DMS53 treated with DMSO at 0.1 percent for 48 hours (cell line): ENCODE measurements at regions not wholly inside any gene's neighbourhood (a gene's known extent, or its start where the extent isn't known, plus 50 kb on each side); places are given as distances from the start of the nearest gene placed in this dataset.
A peak's percentile ranks its signal among the peaks of the same experiment; 100 is the strongest.
"Not testable (repeated sequence)": the region's sequence is repeated elsewhere in the genome, so short reads cannot be mapped to it uniquely, and the experiment has no call there.

Experiments
- DNase-seq: peaks from one replicate; lab custom pipeline; 2025; ENCODE audit not compliant: unreplicated experiment; lab: John Stamatoyannopoulos, UW

DNA sequence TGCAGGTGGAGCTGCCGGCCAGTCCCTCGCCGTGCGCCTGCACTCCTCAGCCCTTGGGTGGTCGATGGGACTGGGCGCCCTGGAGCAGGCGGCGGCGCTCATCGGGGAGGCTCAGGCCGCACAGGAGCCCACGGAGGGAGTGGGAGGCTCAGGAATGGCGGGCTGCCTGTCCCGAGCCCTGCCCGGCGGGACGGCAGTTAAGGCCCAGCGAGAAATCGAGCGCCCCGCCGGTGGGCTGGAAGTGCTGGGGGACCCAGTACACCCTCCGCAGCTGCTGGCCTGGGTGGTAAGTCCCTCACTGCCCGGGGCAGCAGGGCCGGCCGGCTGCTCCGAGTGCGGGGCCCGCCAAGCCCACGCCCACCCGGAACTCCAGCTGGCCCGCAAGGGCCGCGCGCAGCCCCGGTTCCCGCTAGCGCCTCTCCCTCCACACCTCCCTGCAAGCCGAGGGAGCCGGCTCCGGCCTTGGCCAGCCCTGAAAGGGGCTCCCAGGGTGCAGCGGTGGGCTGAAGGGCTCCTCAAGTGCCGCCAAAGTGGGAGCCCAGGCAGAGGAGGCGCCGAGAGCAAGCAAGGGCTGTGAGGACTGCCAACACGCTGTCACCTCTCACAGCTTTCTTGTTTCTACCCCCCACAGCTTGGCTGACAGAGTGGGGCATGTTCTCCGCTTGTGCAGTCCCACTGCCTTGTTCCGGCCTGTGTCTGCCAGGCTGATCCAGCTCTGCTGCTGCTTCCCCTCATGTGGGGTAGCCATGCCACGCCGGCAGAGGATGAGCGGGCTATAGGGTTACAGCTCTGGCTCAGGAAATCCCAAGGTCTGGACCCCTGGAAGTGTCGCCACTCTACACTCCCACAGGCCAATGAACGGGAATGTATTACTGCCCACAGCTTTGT, 886.7 kb downstream of the FAT4 start:
- DNase-seq, result not testable (repeated sequence)

DNA sequence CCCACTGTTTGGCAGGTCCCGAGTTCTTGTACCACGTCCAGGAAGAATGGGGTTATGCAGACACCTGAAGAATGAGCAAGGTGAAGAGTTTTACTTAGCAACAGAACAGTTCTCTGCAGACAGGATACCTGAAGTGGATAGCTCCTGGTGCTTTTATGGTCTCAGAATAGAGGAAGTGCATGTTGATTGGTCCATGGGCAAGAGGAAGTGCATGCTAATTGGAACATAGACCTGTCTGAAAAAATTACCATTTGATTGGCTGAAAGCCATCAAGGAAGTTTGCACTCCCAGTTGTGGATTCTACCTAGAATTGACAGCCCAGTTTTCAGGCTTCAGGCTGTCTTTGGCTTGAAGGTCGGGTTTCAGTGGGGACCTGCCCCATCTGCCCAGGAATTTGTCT, 887.5 kb downstream of the FAT4 start:
- no peak for DNase-seq

DNA sequence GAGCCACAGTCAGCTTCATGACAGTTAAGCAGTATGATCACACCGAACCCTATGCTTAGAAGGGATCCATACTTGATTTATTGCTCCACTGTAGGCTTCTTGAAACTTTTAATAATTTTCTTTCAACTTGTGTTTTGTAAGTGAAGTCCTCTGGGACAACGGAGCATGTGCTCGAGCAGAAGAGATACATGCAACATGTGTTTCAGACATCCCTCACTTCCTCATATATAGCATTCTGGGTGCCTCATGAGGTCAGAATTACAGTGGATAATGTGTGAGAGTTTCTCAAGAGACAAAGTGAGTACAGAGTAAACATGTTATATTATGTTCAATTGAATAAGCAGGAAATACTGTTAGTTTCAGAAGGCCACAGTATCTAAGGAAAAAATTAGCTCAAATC, 893.2 kb downstream of the FAT4 start:
- no peak for DNase-seq

DNA sequence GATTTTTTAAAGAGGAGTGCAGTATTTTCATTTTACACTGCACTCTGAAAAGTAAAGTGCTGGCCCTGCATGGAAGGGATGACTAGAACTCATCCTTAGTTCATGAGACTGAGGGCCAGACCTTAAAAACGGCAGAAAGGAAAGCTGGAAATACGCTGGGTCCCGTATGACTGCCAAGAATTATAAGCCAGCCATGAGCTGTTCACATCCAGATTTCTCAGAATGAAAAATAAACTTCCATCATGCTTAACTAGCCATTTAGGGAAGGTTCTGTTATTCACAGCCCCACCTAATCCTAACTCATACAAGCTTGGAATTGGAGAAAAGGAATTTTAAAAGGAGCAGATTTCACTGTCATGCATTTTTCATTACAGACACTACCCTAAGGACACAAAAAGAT, 894.4 kb downstream of the FAT4 start:
- no peak for DNase-seq

DNA sequence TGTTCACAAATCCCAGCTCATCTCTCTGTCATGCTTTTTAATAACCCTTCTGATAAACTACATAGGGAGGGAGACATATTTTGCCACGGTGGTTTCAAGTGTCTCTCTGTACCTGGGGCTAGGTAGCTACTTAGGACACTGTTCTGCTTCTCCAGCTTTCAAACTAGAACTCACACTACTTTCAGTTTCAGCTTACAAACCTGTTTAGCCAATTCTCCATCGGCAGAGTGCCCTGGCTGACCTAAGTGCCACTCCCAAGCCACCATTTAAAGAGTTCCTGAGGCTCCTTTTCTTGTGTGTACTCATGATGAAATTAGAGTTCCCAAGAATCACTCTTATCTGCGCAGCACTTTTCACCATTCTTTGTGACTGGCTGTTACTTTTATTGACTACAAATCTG, 899.2 kb downstream of the FAT4 start:
- DNase-seq, result peak; percentile 10

DNA sequence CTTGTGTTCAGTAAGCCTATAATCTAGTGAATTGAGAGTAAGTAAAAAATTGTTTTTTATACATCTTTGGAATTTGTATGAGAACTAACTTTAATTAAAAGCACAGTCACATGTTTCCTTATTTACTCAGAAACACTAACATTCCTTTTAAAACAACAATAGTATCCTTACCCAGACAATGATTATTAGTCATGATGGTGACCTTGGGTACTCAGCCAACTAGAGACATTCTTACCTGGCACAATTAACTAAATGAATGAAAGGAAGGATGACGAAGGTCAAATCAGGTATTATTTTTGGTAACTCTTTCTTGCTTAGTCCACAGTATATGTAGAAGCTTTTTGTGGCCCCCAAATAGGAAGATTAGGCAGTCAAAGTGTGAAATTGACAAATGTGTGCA, 901.0 kb downstream of the FAT4 start:
- no peak for DNase-seq

DNA sequence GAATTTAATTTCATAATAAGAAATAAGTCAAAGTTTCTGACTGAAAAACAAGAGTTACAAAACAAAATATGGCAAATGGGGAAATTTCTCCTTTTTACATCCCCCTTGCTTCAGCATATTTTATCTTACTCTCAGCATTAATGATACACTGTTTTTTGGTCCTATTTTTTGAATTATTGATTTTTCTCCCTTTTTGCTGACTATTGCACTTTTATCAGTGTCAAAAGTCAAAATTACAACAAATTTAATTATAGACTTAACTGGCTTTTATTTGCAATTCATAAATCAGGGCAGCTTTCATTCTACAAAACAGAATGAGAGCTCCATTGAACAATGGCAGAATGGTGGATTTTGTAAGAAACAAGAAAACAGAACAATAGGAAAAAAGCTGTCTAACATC, 901.9 kb downstream of the FAT4 start:
- no peak for DNase-seq

DNA sequence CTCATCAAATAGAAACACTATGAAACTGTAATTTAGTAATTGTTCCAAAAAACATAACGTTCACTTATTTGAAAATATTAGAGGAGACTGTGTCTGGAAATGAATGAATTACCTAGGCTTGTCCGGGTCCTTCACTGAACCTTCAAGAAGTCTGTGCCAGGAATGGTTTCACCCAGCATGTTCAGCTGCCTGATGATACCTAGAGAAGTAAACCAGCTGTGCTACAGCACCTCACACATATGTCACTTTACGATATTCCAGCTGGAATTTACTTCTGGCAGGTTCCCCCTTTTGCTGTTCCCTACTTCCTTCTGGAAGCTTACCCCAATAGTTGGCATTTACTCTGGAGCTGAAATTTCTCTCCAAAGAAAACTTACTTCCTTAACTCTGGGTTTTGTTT, 906.5 kb downstream of the FAT4 start:
- no peak for DNase-seq

DNA sequence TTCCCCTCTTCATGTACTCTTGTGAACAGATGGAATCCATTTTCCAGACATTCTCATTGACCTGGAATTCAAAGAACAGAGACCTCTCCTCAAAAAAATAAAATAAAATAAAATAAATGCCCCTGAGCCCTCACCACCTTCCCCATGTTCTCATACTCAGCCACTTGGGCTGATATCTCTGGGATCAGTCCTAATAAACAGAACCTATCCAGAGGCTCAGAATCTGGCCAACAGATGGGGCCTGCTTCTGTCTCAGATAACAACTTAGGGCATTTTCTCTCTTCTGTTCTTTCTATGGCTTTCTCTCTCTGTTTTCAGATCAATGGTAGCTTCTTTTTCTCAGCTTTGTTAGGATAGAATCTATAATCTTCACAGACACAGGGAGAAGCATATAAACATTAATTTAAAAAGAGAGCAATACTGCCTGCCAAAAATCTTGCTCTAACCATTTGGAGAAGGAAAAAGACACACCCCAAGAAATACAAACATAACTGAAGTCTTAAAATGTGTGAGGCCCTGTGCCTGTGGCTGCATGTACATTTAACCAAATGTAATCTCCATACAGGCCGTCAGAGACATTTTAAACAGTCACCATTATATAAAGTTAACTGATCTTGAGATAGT, 907.1 kb downstream of the FAT4 start:
- no peak for DNase-seq

DNA sequence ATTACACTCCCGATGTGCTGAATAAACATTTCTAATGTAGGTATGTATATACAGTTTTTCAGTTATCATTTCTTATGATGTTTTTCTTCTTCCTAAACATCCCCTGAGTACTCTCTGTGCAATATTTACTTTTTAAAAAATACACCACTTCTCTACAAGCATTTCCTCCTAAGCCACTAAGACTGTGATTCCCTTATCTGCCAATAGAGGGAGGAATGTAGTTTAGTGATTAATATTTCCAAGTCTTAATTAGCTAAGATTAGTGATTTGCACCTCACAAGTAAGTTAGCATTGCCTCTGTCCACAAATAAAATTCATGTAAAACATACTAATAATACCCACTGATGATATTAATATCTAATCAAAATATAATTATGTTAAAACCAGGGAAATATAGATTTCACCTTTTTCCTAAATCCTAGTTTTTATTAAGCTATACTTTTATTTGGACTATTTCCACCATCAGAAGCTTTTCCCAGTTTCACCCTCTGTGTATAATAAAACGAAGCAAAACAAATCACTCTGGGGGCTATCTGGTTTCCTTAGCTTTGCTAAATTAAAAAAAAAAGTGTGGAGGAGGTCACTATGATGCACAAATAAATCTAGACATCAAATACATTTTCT, 909.1 kb downstream of the FAT4 start:
- DNase-seq, result peak; percentile 2

DNA sequence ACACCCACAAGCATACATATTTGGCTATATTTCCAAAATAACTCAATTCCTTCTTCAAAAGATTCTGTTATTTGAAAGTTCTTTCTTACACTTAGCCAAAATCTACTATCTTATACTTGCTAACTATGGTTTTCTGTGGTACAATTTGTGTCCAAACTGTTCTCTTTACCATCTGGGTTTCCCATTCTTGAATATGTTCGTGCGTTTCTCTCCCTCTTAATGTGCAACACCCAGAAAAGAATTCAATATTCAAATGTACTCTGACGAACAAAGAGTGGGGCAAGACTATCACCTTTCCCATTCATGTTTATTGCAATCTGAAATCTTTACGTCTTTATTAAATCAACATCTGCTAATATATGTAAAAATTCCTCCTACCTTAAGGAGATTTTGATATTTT, 912.7 kb downstream of the FAT4 start:
- DNase-seq, result no peak

DNA sequence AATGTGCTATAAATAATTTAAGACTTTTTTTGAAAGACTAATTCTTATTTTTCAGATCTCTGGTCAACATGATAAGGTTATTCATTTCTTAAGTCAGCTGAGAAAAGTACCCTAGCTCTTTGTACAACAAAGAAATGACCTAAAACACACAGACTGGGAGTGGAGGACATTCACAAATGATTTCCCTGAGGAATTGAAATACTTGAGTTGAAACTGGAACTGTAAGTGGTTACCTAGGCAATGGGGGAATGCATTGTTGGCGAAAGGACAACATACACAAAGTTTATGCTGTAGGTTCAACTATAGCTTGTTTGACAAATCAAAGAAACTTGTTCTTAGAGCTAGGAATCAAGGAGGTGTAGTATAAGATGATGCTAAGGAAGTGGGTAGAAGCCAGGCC, 915.5 kb downstream of the FAT4 start:
- DNase-seq, result no peak

DNA sequence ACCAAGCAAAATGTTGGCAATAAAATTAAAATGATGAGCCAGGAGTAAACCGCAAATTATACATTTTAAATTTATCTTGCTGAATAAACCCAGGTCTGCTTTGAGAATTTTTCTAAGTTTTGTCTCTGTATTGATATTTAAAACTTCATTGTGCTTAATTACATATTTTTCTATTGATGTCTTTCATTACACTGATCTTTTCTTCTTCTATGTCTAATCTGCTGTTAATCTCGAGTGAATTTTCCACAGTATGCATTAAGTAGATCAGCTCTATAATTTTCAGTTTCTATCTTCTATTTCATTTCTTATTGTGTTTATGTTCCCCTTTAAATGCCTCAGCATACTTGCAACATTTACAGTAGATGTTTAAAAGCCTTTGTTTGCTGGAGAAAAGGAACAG, 918.7 kb downstream of the FAT4 start:
- DNase-seq, result no peak

DNA sequence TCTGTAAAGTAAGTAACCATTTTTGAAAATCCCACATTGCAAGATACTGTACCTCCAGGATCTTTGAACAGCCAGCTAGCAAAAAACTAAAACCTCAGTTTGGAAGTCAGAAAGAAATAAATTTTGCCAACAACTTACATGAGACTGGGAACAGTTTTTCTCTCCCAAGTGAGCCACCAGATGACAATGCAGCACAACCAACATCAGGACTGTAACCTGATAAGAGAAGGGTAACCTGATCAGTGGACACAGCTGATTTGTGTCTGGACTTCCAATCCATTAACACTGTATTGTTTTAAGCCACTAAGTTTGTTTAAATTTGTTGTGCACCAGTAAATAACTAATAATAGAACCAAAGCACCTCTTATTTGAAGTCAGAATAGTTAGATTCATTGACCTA, 923.3 kb downstream of the FAT4 start:
- DNase-seq, result no peak

DNA sequence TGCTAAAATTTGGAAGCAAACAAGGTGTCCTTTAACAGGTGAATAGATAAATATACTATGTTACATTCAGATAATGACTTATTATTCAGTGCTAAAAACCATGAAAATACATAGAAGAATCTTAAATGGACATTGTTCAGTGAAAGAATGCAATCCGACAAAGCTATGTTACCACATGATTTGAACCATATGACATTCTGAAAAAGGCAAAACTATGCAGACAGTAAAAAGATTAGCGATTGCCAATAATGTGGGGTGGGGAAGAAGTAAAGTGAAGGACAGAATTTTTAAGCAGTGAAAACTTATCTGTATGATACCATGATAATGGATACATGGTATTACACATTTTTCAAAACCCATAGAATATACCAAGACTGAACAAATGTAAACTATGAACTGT, 926.9 kb downstream of the FAT4 start:
- no peak for DNase-seq

DNA sequence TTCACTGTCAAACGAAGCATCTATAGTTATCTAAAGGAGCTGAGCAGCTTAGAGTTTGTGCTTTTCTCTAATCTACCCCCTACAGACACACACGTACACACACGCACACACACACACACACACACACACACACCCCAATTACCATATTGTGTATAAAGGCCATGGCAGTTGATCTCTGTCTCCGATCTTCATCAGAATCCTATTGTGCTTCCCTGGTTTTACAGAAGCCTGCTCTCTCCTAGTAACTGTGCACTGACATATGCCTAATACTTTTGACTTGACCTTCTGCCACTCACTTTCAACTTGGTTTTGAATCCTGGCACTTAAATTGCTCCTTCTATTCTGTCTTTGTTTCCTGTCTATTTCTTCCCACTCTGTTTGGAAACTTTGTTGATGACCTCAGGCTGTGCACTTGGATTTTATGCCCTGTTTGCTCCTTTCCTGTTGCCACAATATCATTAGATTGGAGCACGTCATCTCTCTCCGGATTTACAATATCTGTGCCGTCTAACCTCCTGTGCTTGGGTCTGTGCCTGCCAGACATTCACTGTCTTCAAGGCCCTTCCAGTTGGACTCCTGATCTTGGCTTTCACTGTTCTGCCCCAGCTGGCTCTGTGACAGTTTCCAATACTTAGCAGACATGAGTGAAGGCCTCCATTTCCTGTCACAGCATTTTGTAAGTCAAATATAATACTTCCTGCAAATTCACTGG, 928.1 kb downstream of the FAT4 start:
- DNase-seq, result no peak

DNA sequence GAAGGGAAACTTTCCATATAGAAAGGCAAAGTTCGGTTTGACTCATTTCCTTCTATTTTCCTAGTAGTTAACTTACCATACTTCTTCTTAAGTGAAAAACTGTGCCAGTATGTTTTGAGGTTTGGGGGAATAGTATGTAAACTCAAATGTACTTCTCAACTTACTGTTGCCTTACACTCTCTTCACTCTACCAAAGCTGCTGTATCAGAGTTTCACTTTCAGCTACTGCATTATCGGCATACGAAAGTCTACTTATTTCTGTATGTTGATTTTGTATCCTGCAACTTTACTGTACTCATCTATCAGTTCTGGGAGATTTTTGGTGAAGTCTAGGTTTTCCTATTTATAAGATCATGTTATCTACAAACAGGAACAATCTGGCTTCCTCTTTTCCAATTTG, 932.7 kb downstream of the FAT4 start:
- no peak for DNase-seq

DNA sequence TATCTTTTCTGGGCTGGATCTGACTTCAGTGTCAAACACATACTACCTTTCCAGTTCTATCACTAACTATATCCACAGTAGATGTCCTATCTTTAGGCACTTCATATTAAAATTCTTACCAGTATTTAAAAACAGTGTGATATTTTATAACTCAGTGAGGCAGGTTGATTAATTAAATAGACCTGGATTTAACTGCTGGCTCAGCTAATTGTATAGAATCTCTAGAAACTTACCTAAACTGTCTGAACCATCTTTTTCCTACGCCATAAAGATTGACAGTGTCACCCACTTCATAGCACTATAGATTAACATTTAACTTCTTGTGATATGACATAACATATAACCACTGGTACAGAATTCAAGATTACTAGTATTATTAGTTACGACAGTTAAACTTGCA, 935.3 kb downstream of the FAT4 start:
- DNase-seq, result no peak

DNA sequence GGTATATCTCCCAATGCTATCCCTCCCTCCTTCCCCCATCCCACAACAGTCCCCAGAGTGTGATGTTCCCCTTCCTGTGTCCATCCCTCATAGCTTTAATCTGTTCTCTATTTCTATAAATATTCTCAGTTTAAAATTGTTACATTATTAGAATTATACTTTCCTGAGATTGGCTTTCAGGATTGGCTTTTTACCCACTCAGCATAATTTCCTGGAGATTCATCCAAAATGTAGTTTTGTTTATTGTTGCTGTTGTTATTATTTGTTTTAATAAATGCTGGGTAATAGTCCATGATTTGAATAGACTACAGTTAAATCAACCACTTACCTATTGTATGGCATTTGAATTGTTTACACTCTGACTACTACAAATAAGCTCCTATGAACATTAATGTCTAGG, 936.4 kb downstream of the FAT4 start:
- DNase-seq, result no peak

DNA sequence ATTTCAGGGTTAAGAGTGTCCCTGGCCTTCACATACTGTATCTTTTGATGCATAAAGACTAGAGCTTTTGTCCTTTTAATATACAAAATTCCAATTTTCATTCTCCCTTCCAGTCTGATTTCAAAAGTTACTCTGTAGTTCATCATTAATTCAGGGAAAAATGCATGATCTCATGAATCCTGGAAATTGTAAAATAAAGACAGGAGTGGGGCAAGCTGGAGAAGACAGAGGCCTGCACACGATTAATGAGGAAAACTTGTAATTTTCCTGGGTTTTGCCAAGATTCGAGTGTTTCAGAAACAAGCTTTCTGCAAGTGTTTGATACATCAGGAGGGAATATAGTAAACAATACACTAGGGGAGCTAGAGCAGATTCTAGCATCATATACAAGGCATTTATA, 947.9 kb downstream of the FAT4 start:
- no peak for DNase-seq

DNA sequence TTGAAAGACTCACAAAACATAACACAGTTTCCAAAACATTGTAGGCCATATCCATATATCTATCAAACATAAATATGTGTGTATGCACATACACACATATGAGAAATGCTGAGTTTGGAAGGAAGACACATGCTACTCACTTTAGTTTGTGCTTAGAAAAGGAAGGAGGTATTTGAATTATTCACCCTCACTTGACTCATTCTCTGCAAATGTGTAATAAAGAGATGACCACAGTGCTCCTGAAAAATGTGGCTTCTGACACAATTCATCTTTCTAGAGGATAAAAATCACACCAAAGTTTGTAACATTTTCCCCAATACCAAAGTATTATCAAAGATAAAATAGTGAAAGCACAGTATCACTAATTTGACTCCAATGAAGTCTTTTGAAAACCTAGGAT, 950.1 kb downstream of the FAT4 start:
- DNase-seq, result no peak

DNA sequence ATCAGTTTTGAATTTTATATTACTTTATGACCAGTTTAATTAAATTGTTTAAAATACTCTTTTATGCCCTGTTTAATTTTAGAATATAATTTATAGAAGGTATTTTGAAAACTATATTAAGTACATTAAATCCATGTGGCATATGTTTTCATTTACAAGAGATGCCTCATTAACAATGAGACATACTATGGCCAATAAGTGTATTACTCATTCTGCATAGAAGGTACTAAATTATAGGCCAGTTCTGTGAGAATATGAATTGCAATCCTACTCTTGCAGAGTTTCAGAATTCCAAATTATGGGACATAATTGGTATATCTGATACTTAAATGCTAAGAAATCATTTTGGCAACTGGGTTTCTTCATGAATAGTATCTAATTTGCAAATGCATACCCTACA, 951.1 kb downstream of the FAT4 start:
- DNase-seq, result no peak
